GM21529 (cell line): ENCODE measurements at regions not wholly inside any gene's neighbourhood (a gene's known extent, or its start where the extent isn't known, plus 50 kb on each side); places are given as distances from the start of the nearest gene placed in this dataset.
A peak's percentile ranks its signal among the peaks of the same experiment; 100 is the strongest.

Experiments
- ATAC-seq: cut with Tn5 transposase; IDR thresholded peaks from one replicate; pipeline ENCODE4 v1.9.1; 2021; ENCODE audit not compliant: unreplicated experiment

DNA sequence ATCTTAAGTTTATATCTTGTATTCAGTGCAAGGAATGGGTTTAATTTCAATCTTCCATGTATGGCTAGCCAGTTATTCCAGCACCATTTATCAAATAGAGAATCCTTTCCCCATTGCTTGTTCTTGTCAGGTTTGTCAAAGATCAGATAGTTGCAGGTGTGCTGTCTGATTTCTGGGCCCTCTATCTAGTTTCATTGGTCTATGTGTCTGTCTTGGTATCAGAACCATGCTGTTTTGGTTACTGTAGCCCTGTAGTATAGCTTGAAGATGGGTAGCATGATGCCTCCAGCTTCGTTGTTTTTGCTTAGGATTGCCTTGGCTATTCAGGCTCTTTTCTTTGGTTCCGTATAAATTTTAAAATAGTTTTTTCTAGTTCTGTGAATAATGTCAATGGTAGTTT is 200.0 kb downstream of the MANEA start:
- ATAC-seq = no peak

DNA sequence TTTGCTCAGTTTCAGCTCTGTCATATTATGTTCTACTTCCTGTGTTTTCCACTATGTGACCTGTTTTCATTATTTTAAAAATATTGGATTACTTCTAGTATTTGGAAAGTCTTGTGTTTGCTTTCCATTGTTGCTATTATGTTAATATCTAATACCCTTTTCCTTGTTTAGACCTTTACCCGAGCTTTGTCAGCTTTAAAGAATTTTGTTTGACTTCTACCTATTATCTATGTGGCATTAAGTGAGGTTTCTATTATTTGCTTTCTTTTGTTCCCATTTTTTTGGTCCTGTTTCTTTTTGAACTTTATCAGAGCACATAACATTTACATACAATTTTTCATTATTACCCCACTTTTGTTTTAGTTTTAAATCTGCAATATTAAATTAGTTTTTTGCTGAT is 202.7 kb downstream of the MANEA start:
- no peak for ATAC-seq

DNA sequence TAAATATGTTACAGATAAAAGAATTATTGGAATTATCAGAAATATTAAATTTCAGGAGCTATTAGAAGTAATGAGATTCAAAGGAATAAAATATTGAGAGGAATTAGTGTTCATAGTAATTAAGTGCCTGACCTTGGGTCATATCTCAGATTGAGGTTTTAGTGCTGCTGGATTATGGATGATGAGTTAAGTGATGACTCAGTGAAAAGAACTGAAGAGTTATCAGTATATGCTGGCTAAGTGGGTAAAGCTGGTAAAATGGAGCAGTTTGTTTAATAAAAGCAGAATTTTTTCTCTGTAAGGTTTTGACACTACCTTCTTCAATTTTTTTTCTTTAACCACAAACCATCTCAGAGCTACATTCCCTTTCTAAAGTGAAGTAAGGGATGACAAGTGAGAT is 206.7 kb downstream of the MANEA start:
- ATAC-seq = no peak

DNA sequence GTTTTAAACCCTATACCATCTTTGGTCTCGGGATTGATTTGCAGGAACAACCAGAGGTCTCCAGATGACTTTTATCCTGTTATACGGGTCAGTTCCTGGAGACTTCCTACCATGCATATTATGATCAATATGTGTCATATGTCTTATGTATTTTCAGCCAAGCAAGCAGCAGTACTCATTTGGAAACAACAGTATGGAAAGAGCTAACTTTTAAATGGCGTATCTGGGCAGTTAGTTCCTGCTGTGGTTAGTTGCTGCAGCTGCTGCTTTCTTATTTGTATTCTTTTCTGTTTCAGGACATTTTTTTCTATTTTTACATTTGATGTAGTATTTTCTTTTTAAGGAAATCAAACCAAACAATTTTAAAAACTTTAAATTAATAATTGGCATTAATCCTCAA is 207.5 kb downstream of the MANEA start:
- ATAC-seq = peak; percentile 82

DNA sequence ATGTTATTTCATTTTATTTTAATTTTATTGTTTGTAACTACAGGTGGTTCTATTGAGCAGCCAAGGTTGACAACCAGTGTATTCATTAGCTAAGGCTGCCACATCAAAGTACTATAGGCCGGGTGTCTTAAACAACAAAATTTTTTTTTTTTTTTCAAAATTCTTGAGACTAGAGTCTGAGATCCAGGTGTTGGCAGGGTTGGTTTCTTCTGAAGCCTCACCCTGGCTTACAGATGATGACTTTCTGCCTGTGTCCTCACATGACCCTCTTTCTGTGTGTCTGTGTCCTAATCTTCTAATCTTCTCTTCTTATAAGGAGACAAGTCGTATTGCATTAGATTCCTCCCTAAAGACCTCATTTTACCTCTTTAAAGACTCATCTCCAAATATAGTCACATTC is 208.4 kb downstream of the MANEA start:
- ATAC-seq = peak; percentile 37

DNA sequence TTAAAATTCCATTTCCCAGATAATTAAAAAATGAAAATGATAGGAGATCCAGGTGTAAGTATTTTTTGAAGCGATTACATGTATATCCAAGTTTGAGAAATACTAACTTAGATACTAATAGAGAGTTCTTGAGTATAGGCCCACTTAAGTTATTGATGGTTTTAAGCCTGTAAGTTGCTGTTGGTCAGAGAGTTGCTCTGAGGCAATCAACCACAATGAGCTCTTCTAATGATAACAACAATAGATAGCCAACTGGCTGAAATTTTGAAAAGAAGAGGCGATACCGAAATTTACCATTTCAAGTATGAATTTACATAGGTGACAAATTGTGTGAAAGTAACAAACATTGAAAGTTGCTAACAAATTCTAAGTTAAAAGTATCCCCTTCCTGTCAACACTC is 209.5 kb downstream of the MANEA start:
- no peak for ATAC-seq

DNA sequence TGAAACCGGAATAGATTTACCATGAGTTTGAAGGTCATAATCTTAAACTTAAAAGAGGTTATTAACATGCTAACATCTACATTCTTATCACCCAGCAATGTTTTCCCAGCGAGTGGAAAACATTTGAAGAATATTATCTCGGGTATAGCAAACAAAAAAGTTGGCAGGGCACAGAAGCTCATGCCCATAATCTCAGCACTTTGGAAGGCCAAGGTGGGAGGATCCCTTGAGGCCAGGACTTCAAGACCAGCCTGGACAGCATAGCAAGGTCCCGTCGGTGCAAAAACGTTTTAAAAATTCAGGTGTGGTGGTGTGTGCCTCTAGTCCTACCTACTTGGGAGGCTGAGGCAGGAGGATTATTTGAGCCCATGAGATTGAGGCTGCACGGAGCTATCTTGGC is 213.5 kb downstream of the MANEA start:
- no peak for ATAC-seq

DNA sequence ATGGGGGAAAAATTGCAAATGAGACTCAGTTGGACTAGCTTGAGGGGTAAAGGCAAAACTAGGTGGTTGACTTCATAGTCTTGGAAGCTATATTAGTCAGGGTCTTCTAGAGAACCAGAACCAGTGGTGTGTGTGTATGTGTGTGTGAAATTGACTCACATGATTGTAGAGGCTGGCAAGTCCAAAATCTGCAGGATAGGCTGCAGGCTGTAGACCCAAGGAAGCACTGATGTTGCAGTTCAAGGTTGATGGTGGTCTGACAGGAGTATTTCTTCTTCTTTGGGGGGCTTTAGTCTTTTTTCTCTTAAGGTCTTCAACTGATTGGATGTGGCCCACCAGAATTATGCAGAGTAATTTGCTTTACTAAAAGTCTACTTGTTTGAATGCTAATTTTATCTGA is 217.4 kb downstream of the MANEA start:
- ATAC-seq = no peak

DNA sequence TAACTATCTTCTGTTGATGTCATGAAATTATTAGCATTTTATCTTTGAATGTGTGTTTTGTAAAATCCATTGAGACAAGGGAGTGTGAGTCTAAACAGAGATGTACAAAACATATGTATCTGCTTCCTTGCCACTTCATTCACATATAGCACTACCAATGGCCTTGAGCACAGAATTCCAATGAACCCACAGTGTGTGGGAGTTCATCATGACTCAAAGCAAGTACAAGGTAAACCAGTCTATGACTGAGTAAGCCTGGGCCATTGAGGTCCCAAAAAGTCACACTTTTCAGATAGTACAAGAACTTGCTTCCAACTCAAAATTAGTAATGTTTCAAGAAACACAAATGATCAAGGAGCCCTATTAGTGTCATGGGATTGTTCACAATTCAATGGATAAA is 218.6 kb downstream of the MANEA start:
- no peak for ATAC-seq

DNA sequence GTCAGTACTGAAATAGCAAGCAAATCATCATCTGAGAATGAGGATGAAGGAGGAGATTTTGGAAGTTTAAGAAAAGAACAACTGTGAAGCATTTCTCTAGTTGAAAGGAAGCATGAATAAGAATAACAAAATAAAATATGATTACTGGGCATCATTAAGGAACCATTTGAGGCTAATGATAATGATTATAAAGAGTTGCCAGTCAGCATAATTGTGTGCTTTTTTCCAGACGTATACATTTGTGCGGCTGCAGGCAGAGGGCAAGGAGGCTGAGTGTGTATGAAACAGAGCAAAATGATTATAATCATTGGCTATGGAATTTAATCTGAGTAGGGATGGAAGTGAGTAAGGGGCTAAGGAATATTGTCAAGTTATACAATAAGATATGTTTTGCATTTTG is 218.7 kb upstream of the FUT9 start:
- ATAC-seq = no peak

DNA sequence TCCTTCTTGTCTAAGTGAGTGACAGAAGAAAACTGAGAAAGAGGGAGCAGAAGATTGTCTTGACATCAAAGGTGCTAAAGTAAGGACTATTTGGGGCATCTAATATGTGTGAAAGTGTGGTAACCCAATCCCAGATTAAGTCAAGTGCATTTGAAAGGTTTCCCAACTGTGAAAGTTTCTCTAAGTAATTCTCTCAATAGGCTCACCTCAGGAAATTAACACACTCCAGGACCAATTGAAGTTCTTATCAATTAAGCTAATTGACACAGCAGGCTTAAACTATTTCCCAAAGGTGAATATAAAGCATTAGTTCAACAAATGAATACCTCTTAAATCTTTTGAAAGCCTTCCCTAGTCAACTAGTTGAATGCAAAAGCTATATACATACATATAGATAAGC is 212.8 kb upstream of the FUT9 start:
- ATAC-seq = no peak

DNA sequence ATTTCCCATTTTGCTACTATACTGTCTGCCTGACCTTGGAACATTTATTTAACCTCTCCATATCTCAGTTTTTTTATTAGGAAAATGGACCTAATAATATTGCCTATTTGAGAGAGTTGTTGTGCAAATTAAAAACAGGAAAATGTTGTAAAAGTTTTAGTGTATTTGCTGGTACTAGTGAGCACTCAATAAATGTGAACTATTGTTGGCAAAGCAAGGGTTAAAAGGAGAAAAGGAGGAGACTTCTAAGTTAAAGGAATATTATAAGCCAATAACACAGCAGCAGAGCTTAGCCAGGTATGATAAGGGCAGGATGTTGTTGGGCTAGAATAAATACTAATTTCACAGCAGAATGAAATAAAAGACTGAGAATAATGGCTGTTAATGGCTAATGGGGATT is 211.9 kb upstream of the FUT9 start:
- no peak for ATAC-seq

DNA sequence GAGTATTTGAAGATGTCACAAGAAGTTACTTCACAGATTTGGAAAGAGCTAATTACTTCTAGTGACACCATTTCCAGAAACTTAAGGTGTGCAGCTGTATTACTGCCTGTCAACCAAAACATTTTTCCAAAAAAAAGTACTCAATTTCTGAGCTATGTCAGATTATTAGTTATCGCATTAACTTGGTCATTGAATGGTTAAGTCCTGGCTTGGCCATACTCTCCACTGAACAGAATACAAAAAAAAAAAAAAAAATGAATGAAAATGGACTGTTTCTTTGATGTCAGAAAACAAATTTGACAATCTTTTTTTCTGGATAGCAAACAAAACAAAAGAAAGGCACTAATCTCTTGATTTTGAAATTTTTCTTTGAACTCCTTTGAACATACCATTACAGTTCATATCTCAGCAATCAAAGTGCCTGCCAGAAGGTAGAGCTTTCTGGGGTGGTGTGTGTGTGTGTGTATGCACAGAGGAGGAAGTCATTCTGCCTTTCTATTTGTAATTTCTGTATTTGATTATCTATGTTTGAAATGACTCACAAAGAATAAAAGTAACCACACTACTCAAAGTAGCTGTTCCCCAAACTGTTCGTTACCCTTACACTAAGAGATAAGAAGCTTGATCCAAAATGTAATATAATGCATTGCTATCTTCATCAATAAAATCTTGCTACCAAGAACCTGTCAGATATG is 210.8 kb upstream of the FUT9 start:
- peak; percentile 79 for ATAC-seq

DNA sequence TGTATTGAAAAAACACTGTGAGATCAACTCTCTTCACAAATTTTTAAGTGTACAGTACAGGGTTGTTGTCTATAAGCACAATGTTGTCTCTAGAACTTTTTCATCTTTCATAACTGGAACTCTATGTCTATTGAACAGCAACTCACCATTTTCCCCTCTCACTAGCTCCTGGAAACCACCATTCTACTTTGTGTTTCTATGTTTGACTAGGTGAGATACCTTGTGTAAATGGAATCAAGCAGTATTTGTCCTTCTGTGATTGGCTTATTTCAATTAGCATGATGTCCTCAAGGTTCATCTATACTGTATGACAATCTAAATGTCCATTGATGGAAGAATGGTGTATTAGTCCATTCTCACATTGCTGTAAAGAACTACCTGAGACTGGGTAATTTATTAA is 210.1 kb upstream of the FUT9 start:
- no peak for ATAC-seq

DNA sequence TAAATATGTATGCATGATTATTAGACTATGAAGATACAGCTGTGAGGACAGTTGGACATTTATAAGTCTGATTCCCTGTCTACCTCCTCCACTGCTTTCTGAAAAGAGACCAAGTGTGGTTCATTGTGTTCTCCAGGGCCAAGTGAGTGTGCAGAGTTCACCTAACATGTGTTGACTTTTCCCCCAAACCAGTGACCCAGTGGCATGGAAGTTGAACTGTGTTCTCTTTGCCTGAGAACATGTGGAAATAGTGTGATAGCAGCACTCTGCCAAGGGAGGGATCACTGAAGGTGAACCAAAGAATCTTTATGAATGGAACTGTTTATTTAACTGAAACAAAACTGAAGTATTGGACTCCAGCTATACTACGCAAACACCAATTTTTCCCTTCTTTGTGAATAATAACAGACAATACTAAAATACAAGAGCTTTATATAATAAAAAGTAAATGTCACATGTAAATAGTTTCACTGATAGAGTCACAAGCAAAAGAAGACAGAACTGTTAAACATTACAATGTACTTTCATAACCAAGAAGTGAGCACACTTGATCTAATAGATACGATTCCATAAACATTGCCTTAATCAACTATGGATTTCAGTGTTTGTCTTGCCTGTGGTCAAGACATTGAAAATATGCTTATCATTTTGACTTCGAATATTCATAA is 200.3 kb upstream of the FUT9 start:
- ATAC-seq = no peak

DNA sequence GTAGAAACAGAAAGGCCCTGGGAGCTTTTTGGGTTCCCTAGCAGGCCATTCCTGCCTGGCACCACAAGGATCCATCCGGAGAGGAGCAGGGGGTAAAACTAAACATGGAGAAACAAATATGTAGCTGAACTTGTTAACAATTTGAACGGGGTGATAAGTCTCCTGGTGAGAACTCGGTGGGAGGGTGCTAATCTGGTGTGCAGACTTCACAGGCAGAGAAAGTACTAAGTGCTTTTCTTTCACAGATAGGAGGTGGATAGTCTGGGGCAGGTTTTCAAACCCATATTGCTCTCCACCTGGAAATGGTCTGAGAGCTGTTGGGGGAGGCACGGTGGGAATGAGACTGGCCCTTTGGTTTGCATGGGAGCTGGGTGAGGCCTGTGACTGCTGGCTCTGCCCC is 196.3 kb upstream of the FUT9 start:
- no peak for ATAC-seq

DNA sequence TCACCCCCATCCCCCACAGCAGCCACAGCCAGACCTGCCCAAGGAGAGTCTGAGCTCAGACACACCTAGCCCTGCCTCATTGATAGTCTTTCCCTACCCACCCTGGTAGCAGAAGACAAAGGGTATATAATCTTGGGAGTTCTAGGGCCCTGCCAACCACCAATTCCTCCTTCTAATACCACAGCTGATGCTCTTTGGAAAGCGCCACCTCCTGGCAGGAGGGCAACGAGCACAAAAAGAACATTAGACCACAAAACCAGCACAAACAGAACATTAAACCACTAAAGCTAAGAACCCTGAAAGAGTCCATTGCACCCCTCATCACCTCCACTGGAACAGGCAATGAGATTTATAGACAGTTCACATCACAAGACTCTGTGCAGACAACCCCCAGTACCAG is 195.8 kb upstream of the FUT9 start:
- no peak for ATAC-seq

DNA sequence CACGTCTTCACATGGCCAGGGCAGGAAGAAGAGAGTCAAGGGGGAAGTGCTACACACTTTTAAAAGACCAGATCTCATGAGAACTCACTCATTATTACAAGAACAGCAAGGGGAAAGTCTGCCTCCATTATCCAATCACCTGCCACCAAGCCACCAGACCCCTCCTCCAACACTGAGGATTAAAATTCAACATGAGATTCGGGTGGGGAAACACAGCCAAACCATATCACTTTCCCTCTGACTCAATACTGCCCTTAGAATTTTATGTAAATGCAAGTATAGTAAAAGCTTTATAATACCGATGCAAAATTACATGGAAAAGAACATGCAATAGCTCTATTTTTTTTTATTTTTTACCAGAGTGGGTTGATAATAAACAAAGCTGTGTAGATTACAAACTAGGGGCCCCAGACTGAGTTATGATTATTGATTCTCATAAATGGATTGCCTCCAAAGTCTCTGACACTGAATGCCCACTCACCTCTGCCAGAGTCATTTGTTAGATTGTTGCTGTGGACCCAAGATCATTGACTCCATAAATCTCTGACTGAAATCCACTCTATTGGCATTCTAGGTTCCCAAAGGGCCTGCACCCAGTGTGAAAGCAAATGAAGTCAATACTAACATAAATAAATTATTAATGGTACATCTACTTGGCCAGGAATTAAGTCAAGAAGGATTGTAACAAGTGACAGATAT is 184.8 kb upstream of the FUT9 start:
- ATAC-seq = no peak

DNA sequence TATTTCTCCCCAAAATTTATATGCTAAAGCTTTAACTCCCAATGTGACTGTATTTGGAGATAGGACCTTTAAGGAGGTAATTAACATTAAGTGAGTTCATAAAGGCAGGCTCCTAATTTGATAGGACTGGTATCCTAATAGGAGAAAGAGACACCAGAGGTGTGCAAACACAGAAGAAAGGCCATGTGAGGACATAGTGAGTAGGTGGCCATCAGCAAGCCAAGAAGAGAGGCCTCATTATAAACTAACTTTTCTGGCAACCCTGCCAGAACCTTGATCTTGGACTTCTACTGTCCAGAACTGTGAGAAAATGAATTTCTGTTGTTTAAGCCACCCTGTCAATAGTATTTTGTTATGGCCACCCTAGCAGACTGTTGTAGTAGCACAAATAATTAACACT is 177.9 kb upstream of the FUT9 start:
- no peak for ATAC-seq

DNA sequence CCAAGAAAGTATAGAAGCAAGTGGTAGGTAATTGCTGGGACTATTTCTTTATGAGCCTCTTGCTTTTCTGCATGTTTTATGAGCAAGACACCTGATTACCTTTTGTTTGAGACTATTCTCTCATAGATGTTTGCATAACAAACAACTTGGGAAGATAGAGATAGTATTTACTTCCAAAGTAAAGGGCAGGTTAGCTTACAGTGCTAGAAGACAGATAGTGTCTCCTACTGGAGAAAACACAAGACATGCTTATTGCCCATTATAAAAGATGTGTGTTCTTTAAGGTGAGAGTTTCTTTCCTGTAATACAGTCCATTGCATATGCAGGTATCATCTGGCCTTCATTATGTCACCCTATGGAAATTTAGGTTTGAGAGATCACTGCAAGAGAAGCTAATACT is 174.2 kb upstream of the FUT9 start:
- ATAC-seq = no peak

DNA sequence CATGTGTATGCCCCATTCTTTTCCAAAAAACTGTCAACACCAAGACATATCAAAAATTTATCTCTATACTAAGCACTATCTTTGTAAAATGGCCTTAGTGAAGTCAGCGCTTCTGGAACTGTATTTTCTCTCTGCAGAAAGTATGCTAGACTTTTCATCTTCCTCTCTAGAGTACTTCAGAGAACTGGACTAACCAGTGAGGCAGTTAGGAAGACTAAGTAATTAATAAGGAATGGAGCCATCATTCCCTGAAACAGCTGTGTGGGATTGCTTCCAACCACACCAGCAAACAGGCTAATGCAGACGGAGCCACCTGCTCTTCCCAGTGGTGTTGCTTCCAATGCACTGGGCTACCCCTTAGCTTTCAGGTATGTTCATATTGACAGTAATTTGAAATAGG is 169.1 kb upstream of the FUT9 start:
- ATAC-seq = no peak

DNA sequence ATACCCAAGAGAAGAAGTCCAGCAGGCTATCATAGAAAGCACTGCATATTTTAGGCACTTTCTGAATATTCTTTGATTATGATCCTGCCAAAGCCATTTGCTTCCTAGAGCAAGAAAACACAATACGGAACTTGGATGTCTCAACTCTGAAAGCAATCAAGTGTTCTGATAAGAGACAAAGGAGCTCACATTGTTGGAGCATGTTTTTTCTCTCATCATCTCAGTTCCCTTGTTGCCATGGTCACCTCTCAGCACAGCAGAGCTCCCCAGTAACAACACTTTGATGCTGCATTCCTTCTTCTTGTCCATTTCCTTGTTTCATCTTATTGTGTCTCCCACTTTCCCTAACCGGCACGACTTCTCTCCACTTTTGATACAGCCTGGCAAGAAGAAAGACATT is 168.7 kb upstream of the FUT9 start:
- ATAC-seq = no peak

DNA sequence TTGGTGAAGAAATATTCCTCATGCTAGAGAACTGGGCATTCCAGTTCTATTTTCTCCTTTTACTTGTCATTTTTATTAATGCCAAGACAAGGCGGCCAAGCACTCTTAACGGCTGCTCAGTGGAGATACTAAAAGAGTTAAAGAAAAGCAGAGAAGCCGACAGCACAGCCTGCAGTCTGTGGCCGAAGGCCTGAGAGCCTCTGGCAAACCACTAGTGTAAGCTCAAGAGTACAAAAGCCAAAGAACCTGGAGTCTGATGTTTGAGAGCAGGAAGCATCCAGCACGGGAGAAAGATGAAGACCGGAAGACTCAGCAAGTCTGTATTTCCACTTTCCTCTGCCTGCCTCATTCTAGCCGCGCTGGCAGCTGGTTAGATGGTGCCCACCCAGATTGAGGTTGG is 167.1 kb upstream of the FUT9 start:
- no peak for ATAC-seq
